CD4-positive, alpha-beta T cell treated with Interleukin-12 subunit alpha and Interleukin-12 subunit beta, for 1 hour (primary cell): ENCODE measurements at regions not wholly inside any gene's neighbourhood (a gene's known extent, or its start where the extent isn't known, plus 50 kb on each side); places are given as distances from the start of the nearest gene placed in this dataset.
"Not testable (repeated sequence)": the region's sequence is repeated elsewhere in the genome, so short reads cannot be mapped to it uniquely, and the experiment has no call there.

Experiments
- DNase-seq: peaks from one replicate; pipeline ENCODE4 v3.0.0-alpha.2; 2020

DNA sequence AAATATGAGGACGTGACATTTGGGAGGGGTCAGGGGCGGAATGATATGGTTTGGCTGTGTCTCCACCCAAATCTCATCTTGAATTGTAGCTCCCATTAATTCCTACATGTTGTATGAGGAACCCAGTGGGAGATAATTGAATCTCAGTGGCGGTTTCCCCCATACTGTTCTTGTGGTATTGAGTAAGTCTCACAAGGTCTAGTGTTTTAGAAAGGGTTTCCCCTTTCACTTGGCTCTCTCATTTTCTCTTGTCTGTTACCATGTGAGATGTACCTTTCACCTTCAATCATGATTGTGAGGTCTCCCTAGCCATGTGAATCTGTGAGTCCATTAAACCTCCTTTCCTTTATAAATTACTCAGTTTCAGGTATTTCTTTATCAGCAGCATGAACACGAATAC is 663.6 kb upstream of the CHRM3 start:
- no peak for DNase-seq

DNA sequence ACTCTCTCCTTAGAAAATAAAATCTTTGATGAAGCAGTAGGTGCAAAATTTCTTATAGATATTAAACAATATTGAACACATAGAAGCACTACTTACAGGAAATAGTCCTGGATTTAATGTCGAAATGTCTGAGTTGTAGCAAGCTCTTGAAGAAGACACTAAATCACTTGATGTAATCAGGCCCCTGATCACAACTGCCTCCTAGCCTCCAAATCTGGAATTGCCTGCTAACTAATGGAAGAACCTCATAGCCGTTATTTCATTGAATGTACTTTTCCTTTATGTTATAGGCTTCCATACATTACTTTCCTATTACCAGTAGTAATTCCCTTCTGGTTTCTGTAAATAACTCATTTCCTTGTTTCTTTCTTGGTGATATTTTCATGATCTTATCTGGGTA is 675.7 kb upstream of the CHRM3 start:
- DNase-seq = no peak

DNA sequence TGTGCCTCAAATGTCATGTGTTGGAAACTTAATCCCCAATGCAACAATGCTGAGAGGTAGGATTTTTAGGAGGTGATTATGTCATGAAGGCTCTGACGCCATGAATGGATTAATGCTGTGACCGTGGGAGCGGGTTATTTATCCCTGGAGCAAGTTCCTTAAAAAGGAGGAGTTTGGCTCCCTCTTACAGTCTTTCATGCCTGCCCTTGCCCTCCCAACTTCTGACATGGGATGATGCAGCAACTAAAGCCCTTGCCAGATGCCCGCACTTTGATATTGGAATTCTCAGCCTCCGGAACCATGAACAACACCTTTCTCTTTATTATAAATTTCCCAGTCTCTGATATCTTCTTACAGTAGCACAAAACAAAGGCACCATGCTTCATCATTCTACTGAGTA is 685.3 kb upstream of the CHRM3 start:
- no peak for DNase-seq

DNA sequence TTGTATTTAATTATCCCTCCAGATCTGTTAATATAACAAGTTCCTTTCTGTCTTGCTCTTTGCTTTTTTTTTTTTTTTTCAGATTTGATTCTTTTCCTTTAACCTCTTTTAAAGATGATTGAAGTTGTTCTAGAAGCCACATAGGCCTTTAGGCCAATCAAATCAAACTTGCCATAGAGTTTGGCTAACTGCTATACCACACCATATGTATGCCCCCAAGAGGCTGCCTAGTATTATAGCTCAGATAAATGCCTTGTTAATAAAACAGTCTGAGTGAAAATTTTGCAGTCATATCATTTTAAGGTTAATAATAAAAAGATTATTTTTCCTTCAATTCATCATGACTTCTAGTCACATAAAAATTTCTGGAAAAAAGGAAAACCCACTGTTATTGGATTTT is 696.0 kb upstream of the CHRM3 start:
- DNase-seq = no peak

DNA sequence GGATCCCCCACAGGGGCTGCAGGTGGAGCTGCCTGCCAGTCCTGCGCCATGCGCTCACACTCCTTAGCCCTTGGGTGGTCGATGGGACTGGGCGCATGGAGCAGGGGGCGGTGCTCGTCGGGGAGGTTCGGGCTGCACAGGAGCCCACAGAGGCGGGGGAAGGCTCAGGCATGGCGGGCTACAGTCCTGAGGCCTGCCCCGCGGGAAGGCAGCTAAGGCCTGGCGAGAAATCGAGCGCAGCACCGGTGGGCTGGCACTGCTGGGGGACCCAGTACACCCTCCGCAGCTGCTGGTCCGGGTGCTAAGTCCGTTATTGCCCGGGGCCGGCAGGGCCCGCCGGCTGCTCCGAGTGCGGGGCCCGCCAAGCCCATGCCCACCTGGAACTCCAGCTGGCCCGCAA is 701.8 kb upstream of the CHRM3 start:
- DNase-seq = not testable (repeated sequence)

DNA sequence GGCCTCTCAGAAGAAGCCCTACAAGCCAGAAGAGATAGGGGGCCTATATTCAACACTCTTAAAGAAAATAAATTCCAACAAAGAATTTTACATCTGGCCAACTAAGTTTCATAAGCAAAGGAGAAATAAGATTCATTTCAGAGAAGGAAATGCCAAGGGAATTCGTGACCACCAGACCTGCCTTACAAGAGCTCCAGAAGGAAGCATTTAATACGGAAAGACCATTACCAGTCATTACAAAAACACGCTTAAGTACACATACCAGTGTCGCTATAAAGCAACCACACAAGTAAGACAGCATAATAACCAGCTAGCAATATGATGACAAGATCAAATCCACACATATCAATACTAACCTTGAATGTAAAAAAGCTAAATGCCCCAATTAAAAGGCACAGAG is 704.9 kb upstream of the CHRM3 start:
- no peak for DNase-seq

DNA sequence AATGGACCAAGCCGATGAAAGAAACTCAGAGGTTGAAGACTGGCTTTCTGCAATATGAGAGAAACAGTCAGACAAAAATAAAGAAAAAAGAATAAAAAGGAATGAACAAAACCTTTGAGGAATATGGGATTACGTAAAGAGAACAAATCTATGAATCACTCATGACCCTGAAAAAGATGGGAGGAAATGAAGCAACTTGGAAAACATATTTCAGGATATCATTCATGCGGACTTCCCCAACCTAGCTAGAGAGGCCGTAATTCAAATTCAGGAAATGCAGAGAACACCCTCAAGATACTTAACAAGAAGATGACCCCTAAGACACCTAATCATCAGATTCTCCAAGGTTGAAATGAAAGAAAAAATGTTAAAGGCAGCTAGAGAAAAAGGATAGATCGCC is 705.3 kb upstream of the CHRM3 start:
- no peak for DNase-seq

DNA sequence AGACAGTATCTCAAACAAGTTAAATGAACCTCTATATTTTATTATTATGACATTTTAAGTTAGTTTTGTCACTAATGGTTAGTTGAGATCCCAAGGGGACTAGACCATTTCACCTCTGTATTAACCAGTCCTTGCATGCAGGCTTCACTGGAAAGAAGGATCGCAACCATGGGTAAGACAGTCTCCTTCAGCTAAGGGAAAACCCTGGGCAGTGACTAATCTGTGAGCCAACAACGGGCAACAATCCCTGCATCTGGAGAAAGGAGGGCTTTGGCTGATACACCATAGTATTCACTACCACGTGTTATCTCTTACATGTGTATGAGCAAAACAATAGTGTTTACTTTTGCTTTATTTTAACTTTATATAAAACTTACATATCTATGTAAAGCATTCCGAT is 708.8 kb upstream of the CHRM3 start:
- no peak for DNase-seq

DNA sequence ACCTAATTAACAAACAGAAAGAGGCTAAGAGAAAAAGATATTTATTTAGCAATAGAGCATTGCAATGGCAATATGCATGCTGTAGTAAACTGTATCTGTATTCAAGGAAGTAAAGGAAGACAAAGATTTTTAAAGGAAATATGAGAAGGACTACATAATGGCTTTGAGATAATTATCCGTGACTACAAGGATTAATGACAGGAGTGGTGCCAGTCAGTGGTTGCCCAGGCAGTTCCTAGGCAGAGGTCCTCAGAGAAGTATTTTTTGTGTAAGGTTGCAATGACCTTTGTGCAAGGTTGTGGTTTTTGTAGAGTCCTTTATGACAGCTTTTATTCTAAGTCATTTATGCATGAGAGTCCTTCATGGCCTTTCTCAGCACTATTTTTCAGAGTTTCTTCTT is 711.1 kb upstream of the CHRM3 start:
- no peak for DNase-seq

DNA sequence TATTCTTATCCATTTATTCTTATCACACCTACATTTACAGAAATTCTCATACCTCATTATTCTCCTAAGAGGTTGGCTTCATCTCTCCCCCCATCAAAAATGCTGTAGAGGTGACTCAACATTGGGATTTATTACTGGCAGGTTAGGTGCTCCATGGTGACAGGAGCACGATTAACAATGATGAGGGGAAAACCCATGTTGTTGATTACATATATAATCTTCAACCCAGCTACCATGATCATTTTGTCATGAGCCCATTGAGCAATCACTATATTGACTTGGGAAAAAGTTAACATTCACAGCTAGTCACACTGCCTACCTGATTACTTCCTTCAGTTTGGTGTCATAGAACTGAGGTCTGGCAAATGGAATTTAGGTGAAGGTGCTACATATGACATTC is 712.1 kb upstream of the CHRM3 start:
- no peak for DNase-seq

DNA sequence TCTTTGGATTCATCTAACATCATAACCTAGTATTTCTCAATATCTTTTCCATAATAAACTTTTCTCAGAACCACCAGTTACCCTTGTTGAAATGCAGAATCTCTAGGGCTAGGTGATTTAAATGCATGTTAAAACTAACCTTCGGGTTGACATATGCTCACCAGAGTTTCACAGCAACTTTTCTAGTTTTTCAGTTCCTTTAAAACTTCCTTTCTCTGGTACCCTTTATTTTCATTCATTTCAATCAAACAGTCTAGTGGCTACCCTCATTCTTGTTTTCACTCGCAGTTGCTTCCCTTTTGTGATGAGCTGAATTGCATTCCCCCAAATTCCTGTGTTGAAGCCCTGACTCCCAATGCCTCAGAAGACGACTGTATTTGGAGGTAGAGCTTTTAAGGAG is 712.8 kb upstream of the CHRM3 start:
- DNase-seq = no peak

DNA sequence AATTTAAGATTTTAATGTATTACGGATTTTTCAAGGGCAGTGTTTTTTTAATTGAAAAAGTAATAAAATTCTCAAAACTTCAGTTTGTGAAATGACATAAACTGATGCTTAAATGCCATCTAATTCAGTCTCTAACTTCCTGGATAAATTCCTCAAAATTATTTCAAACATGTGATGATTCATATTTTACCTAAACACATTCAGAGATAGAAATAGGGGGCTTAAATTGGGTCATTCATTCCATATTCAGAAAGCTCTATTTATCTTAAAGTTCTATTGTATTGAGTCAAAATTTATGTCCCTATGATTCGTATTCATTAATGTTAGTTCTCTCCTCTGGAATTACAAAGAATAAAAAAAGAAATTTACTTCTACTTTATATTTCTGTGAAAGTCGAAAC is 713.6 kb upstream of the CHRM3 start:
- no peak for DNase-seq

DNA sequence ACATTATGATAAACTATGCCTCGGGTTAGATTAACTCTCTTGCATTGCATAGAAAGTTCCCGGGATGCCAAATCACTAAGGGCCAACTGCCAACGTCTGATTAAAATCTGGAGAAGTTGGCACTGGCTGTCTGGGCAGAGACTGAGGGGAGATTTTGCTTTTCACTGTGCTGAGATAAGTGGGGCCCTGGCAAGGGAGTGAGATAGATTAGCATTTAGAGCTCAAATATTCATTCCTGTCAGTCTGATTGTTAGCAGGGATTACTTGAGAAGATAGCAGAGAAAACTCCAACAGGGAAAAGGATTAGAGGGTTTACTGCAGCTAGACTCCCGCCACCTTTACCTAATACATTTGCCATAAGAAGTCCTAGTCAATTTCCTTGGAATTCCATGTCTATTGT is 714.1 kb upstream of the CHRM3 start:
- no peak for DNase-seq

DNA sequence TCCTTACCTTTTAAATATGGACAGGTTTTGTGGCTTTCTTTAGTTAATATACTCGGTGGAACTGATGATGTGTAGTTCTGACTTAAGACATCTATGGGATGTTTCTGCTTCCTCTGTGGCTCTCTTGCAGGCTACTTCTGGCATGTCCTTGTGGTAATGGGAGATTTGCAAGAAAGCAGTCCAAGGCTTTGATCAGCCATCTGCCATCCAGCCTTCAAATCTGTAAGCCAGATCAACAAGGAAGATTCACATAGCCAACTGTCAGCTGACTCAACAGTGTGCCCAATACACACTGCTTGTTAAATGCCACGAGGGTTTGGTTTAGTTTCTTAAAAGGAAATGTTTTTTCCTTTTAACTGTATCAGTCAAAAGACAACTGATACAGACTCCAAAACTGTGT is 722.2 kb upstream of the CHRM3 start:
- DNase-seq = no peak

DNA sequence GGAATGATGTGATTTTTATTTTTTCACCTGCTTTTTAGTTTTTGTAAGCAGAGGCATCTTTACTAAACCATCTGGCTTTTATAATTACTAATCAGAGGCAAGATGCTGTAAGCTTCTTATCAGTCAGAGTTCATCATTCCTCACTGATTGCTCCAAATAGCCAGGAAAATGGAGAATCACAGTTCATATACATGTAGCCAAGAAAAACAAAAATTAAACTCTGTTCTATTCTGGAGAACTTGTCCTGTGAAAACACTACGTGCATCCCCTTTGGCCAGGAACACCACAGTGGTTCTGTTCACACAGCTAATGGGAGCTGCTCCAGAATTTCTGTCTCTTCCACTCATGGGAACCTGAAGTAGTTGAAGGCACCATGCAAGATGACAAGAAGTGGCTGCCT is 725.5 kb upstream of the CHRM3 start:
- no peak for DNase-seq

DNA sequence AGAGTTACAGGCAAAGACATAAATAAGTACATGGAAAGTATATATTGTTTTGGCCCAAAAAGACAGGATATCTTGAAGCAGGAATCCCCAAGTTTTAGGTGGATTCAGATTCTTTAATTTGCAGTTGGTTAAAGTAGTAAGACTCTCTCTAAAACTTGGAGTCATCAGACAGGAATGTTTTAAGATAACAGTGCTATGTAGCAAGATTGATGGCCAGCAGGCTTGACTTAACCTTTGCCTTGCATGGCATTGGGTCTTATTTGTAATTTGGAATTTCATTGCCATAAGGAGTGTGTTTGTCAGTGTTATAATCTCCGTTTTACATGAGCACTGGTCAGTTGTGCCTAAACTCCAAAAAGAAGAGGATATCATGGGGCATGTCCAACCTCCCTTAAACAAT is 727.6 kb upstream of the CHRM3 start:
- DNase-seq = no peak

DNA sequence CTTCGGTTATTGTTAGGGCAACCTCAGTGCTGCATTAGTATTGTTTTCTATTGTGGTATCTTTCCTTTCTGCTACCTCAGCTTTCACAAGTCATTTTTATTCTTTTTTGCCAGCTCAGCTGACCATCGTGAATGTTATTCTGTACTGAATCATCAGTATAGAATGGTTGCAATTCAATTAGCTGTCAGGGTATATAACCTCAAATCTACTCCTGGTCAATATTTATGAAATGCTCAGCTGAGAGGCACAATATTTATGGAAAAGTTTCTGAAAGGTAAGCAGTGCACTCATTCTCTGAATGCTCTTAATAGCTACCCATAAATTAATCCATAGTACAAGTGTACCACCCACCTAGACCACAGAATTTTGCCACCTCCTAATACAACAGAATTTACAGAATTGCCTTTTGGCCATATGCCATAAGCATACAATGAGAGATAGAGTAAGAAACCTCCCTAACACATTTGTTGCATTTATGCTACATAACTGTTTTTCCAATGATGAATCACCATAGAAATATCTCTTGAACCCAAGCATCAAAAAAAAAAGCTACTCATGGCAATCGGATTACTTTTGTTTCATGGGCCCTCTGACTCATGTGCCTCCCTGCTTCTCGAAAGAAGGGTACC is 732.6 kb upstream of the CHRM3 start:
- no peak for DNase-seq

DNA sequence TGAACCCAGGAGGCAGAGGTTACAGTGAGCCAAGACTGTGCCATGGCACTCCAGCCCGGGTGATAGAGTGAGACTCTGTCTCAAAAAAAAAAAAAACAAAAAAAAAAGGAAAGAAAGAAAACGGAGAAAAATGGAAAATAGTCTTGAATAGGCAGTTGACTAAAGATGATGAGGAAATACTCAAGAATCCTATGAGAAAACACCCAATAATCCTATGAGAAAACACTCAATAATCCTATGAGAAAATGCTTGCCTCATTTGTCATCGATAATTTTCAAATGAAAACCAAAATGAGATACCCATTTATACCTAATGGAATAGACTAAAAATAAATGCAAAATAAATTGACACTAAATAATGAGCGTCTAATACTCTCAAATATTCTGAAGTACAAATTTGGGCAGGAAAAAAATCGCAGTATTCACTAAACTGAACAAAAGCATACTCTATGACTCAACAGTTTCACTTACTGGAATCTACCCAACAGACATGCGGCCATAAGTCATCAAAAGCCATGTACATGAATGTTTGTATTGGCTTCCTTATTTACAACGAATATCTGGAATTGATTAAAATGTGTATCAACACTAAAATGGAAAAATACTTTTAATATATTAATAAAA is 733.9 kb upstream of the CHRM3 start:
- DNase-seq = no peak

DNA sequence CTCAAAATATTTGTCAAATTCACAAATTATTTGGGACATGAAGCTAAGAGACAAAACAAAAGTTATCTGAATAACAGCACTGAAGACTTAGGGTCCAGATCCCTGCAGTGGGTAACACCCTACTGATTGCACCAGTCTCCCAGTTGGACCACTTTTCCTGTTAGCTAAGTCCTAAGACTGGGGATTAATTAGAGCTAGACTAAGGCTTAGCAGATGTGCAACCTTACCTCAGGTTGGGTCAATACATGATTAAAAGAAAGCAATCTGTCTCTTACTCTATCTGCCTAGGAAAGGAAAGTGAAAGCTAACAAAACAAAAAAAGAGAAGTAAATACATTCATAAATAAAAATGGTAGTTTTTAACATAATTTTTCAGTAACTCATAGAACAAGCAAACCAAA is 737.2 kb upstream of the CHRM3 start:
- DNase-seq = no peak

DNA sequence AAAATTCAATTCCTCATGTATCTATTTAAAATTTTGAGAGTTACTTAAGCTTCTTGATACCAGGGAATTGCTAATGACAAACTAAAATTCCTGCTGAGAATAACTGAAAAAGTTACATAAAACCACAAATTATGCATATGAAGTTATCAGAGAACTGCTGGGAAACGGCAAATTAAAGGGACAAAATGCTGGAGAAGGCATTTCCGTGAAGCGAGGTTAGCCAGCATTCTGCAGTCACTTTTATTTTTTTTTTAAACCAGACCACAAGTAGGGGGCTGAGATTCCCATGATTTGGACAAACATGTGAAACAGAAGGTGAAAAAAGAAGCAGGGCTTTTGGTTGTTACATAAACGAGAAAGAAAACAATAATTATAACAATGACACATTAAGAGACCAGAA is 737.6 kb upstream of the CHRM3 start:
- DNase-seq = no peak

DNA sequence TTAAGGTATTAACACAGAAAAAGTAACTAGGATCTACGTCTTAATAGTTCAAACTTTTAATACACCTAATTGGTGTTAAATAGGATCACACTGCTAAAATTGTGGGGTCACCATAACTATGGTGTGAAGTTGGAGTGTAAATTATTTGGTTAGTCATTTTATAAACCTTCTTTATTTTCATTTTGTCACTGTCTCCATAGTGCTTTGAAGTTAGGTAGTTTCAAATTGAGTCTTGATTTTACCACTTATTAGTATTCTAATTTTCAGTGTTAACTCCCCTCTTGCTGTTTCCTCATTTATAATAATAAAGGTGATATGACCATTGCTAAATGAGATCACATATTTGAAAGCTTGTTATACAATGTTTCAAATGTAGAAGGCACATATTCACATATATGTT is 738.1 kb upstream of the CHRM3 start:
- DNase-seq = no peak

DNA sequence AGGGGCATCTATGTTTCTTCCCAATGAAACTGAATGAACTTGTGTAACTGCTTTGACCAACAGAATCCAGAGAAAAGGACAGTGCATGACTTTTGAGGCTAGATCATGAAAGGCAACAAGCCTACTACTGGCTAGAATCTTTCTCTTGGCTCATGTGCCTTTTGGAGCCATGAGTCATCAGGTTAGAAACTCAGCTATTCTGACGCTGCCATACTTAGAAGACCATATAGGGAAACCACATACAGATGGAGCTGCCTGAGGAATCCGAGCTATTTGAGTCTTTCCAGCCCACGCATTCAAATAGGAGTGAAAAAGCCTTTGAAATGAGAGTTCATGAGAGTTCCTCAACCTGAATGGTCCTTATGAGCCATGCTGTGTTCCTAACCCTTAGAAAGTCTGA is 738.5 kb upstream of the CHRM3 start:
- DNase-seq = no peak

DNA sequence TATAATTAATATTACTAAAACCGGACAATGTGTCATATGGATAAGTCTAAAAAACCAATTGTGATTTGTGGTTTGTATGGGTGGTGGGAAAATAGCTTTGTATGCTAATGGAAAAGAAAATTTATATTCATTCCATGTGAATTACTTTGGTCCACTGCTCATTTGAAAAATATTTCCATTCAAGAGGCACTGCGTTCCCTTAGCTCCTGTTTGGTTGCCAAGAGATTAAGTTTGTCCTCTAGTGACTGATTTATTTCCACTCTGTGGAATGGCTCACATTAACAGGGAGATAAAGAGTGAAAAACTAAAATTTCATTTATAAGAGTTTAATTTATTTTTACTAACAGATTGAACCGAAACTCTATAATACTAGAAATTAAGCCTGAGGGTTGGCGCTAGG is 744.1 kb upstream of the CHRM3 start:
- no peak for DNase-seq

DNA sequence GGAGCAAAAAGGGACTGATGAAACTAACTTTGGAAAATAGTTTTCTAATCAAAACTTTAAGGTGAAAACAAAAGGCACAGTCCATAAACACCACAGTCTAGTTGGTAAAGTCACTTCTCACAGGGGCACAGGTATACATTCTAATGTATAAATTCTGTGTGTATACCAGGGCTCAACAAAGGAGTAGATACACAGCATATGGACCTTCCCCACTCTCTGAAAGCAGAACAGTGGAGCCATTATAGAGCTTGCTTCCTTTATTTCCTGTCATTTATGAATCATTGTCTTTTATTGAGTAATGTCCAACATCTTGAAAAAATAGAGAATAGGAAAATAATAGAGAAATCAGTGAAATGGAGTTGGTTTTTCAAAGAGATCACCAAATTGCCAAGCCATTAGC is 746.5 kb upstream of the CHRM3 start:
- DNase-seq = no peak

DNA sequence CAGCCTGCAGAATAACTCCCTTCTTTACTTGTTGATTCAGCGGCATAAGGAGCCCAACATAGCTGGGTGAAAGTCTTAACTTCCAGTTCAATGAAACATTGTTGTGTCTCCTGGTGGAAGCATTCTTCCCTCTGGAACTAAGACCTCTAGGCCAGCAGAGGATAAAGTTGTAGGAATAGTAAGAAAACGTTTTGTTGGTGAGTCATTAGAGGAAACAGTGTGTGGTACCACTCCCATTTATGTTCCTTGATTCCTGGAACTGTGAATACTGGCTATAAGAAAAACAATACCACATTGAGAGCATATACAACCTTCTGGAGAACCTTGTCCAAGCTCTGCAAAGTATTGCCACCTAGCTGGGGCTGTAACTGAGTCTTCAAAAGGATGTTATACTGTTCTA is 737.4 kb upstream of the ZP4 start:
- DNase-seq = no peak

DNA sequence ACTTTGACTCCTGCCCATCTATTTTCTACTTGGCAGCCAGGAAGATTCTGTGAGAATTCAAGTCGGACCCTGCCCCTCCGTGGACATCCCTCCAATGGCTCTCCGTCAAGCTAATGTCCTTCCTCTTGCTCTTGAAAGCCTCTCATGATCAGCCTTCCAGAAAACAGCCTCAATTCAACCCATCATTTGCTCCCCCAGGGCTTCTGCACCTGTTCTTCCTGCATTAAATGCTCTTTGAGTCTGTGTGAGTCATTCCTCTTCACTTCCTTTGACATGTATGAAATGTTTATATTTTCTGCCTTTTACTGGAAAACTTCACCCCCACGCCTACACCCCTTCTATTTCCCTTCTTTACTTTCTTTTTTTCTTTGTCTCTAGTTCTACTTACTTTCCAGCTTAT is 734.1 kb upstream of the ZP4 start:
- no peak for DNase-seq
